Neutrophil (primary cell): ENCODE measurements at regions not wholly inside any gene's neighbourhood (a gene's known extent, or its start where the extent isn't known, plus 50 kb on each side); places are given as distances from the start of the nearest gene placed in this dataset.

Experiments
- H3K27ac ChIP-seq: fragments of 200-600 bp; sonication (generic); 2 replicates; pipeline ENCODE4 v1.5.1; 2016; ENCODE audit warnings: mild to moderate bottlenecking, moderate library complexity
- H3K27me3 ChIP-seq: fragments of 200-600 bp; sonication (generic); 2 replicates; pipeline ENCODE4 v1.6.0; 2016; ENCODE audit warnings: mild to moderate bottlenecking
- H3K36me3 ChIP-seq: fragments of 200-600 bp; sonication (generic); 2 replicates; pipeline ENCODE4 v1.5.1; 2017
- H3K4me1 ChIP-seq, 2 experiments: fragments of 200-600 bp in 1 of 2; sonication (generic) in 1 of 2; 1 replicate in 1 of 2; 2 replicates in 1 of 2; pipeline versions ENCODE4 v1.5.1 to v1.6.1; 2013 to 2016; ENCODE audit warnings: low read depth in 1 of 2, low read length in 1 of 2, mild to moderate bottlenecking in 1 of 2, moderate library complexity in 1 of 2; ENCODE audit not compliant: control insufficient read depth in 1 of 2, insufficient read depth in 1 of 2
- H3K4me3 ChIP-seq, 2 experiments: fragments of 200-600 bp in 1 of 2; sonication (generic) in 1 of 2; 1 replicate in 1 of 2; 2 replicates in 1 of 2; pipeline ENCODE4 v1.5.1; 2013 to 2016; ENCODE audit warnings: low read depth in 1 of 2, low read length in 1 of 2, mild to moderate bottlenecking in 1 of 2, moderate library complexity in 1 of 2
- H3K9me3 ChIP-seq: fragments of 200-600 bp; sonication (generic); 2 replicates; pipeline ENCODE4 v1.5.1; 2016
- CTCF ChIP-seq: fragments of 200-600 bp; sonication (generic); IDR thresholded peaks from 2 replicates; pipeline ENCODE4 v1.5.1; 2016; ENCODE audit warnings: antibody characterized with exemption

GRCh38 chr2:12854001-12854530 lies 137.3 kb downstream of the TRIB2 start:
- H3K36me3 ChIP-seq = no peaks in the 10 kb centered on the region
- no peak for TF ChIP-seq CTCF
- H3K4me3 ChIP-seq = no peak overlapping the region
- no peaks in the 10 kb centered on the region for H3K9me3 ChIP-seq
- H3K4me1 ChIP-seq = peaks cover 8 to 11% of the 10 kb centered on the region in 2 experiments
- no peak overlapping the region for H3K27ac ChIP-seq
- H3K27me3 ChIP-seq = no peaks in the 10 kb centered on the region

GRCh38 chr2:12855508-12855907 lies 138.8 kb downstream of the TRIB2 start:
- no peaks in the 10 kb centered on the region for H3K27me3 ChIP-seq
- H3K4me1 ChIP-seq = peaks cover 8 to 11% of the 10 kb centered on the region in 2 experiments
- H3K27ac ChIP-seq = no peak overlapping the region
- no peak overlapping the region for H3K4me3 ChIP-seq
- TF ChIP-seq CTCF = no peak
- no peaks in the 10 kb centered on the region for H3K9me3 ChIP-seq
- no peaks in the 10 kb centered on the region for H3K36me3 ChIP-seq

GRCh38 chr2:12856934-12857601 lies 140.3 kb downstream of the TRIB2 start:
- no peak overlapping the region for H3K4me3 ChIP-seq

GRCh38 chr2:12857891-12858290 lies 141.2 kb downstream of the TRIB2 start:
- Histone ChIP-seq H3K4me3 (no peak overlapping the region), H3K27ac (no peak overlapping the region), H3K36me3 (no peaks in the 10 kb centered on the region), H3K4me1 (peaks cover 8 to 11% of the 10 kb centered on the region in 2 experiments), H3K27me3 (no peaks in the 10 kb centered on the region), H3K9me3 (no peaks in the 10 kb centered on the region)
- no peak for TF ChIP-seq CTCF

More at GRCh38 chr2:12856934-12857601, 140.3 kb downstream of the TRIB2 start:
- Histone ChIP-seq H3K36me3 (no peaks in the 10 kb centered on the region), H3K4me1 (peaks cover 8 to 11% of the 10 kb centered on the region in 2 experiments), H3K9me3 (no peaks in the 10 kb centered on the region), H3K27ac (no peak overlapping the region), H3K27me3 (no peaks in the 10 kb centered on the region)
- no peak for TF ChIP-seq CTCF

DNA sequence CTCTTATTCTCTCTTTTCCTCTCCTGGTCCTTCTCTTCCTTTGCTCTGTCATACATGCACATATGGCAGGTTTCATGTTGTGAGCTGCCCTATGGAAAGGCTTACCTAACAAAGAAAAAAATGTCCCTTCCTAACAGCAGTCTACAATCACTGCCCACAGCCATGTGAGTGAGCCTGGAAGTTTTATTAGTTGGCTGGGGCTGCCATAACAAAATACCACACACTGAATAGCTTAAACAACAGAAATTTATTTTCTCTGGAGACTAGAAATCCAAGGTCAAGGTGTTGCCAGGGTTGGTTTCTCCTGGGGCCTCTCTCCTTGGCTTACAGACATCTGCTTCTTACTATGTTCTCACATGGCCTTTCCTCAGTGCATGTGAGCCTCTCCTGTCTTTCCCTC lies 142.1 kb downstream of the TRIB2 start:
- H3K4me3 ChIP-seq = no peak overlapping the region
- no peak overlapping the region for H3K27ac ChIP-seq
- peaks cover 8 to 11% of the 10 kb centered on the region in 2 experiments for H3K4me1 ChIP-seq
- TF ChIP-seq CTCF = no peak
- no peaks in the 10 kb centered on the region for H3K36me3 ChIP-seq
- H3K27me3 ChIP-seq = no peaks in the 10 kb centered on the region
- no peaks in the 10 kb centered on the region for H3K9me3 ChIP-seq
